K562 (cell line): ENCODE measurements at regions not wholly inside any gene's neighbourhood (a gene's known extent, or its start where the extent isn't known, plus 50 kb on each side); places are given as distances from the start of the nearest gene placed in this dataset.

Source experiments
- ATAC-seq: fragments of 200-7000 bp; cut with Tn5 transposase; 3 replicates; pipeline ENCODE4 v1.9.1; 2020; ENCODE audit warnings: moderate library complexity
- BruUV-seq: library from RNA; stranded (reverse); fragments of 400-500 nt; replicated peaks from 2 replicates; lab custom pipeline; 2021; lab: Mats Ljungman, UMichigan
- CTCF ChIA-PET: fragments of 300-600 bp; formaldehyde crosslinking; extraction: SDS; loops from one replicate; lab custom pipeline; 2021; ENCODE audit warnings: low intra/inter-chr PET ratio; lab: Yijun Ruan, JAX
- POLR2A ChIA-PET: fragments of 300-600, 350-650 bp; sonication (Branson Sonifier 250); formaldehyde crosslinking; extraction: SDS; loops from one replicate; lab custom pipeline; 2021; ENCODE audit warnings: antibody characterized with exemption, inconsistent platforms; lab: Yijun Ruan, JAX
- DNase-seq, 4 experiments: peaks; one replicate each; pipeline versions ENCODE4 v3.0.0 to v3.0.0-alpha.2; 2011 to 2018; ENCODE audit warnings: low spot score in 3 of 4, mixed read lengths in 3 of 4; ENCODE audit errors: extremely low read depth in 1 of 4
- FAIRE-seq: peaks from 2 replicates; lab custom pipeline; 2011; peaks lifted over from hg19 to GRCh38; lab: Jason Lieb, UNC
- H2AFZ ChIP-seq: 2 replicates; pipeline ENCODE4 v1.6.0; 2011; ENCODE audit warnings: low read depth, low read length, control low read depth, inconsistent platforms
- H3K27ac ChIP-seq: fragments of 200-600 bp; 3 replicates; pipeline ENCODE4 v1.8.0; 2011; ENCODE audit warnings: low read depth, mild to moderate bottlenecking, control low read depth, inconsistent platforms, low read length, moderate library complexity, mixed read lengths; ENCODE audit errors: extremely low read depth
- H3K27me3 ChIP-seq, 2 experiments: fragments of 300-600 bp in 1 of 2; 2 replicates in 1 of 2; 3 replicates in 1 of 2; pipeline versions ENCODE4 v1.6.0 to v1.8.0; 2011; ENCODE audit warnings: inconsistent platforms in 2 of 2, low read length in 2 of 2, mild to moderate bottlenecking in 1 of 2, mixed read lengths in 1 of 2, moderate library complexity in 1 of 2; ENCODE audit not compliant: control insufficient read depth in 2 of 2, insufficient read depth in 2 of 2
- H3K36me3 ChIP-seq: fragments of 300-600 bp; 3 replicates; pipeline ENCODE4 v1.8.0; 2011; ENCODE audit warnings: mild to moderate bottlenecking, low read length, inconsistent platforms; ENCODE audit not compliant: control insufficient read depth, insufficient read depth
- H3K4me1 ChIP-seq, 2 experiments: fragments of 200-600 bp in 1 of 2; replicated peaks in 1 of 2; 2 replicates in 1 of 2; 3 replicates in 1 of 2; pipeline versions ENCODE4 v1.5.1 to v1.8.0; 2011; ENCODE audit warnings: inconsistent platforms in 2 of 2, low read length in 2 of 2, mild to moderate bottlenecking in 1 of 2, mixed read lengths in 1 of 2, moderate library complexity in 1 of 2; ENCODE audit not compliant: control insufficient read depth in 2 of 2, insufficient read depth in 2 of 2
- H3K4me2 ChIP-seq: 2 replicates; pipeline ENCODE4 v1.6.1; 2011; ENCODE audit warnings: low read length, control low read depth, inconsistent platforms, mixed read lengths; ENCODE audit not compliant: insufficient read depth
- H3K4me3 ChIP-seq: fragments of 200-600 bp; sonication (generic), shearing (Covaris generic); 2 replicates; pipeline ENCODE4 v1.5.1; 2016; ENCODE audit warnings: control low read depth, inconsistent platforms
- H3K79me2 ChIP-seq: fragments of 200-600 bp; 3 replicates; pipeline ENCODE4 v1.8.0; 2011; ENCODE audit warnings: low read length, inconsistent platforms; ENCODE audit not compliant: control insufficient read depth, insufficient read depth
- H3K9ac ChIP-seq, 2 experiments: 2 replicates each; pipeline versions ENCODE4 v1.6.0 to v1.6.1; 2011; ENCODE audit warnings: low read depth in 2 of 2, low read length in 2 of 2, control low read depth in 1 of 2, inconsistent platforms in 1 of 2, mild to moderate bottlenecking in 1 of 2, mixed read lengths in 1 of 2; ENCODE audit not compliant: insufficient read depth in 1 of 2
- H3K9me1 ChIP-seq: one replicate; pipeline ENCODE4 v1.6.0; 2011; ENCODE audit warnings: inconsistent platforms, mild to moderate bottlenecking, low read length, moderate library complexity; ENCODE audit not compliant: control insufficient read depth, insufficient read depth
- H3K9me3 ChIP-seq: replicated peaks from 2 replicates; pipeline ENCODE4 v1.5.1; 2011; ENCODE audit warnings: low read depth, low read length, inconsistent platforms; ENCODE audit not compliant: control insufficient read depth, insufficient read depth
- H4K20me1 ChIP-seq: replicated peaks from 2 replicates; pipeline ENCODE4 v1.6.1; 2011; ENCODE audit warnings: low read length, inconsistent platforms, mixed read lengths; ENCODE audit not compliant: control insufficient read depth, insufficient read depth
- CAMTA2 ChIP-seq: fragments of 250-450 bp; sonication (Bioruptor Pico); conservative IDR thresholded peaks from 2 replicates; pipeline ENCODE4 v1.5.1; 2022
- CEBPZ ChIP-seq: fragments of 150-350 bp; IDR thresholded peaks from 2 replicates; pipeline ENCODE4 v1.6.1; 2014; ENCODE audit warnings: low read depth, mild to moderate bottlenecking, low read length, borderline replicate concordance
- CGGBP1 ChIP-seq: fragments of 250-450 bp; sonication (Bioruptor Pico); IDR thresholded peaks from 2 replicates; pipeline ENCODE4 v1.9.0; 2021; ENCODE audit warnings: mild to moderate bottlenecking
- CXXC5 ChIP-seq: fragments of 250-450 bp; sonication (Bioruptor Pico); IDR thresholded peaks from 2 replicates; pipeline ENCODE4 v1.8.0; 2022; ENCODE audit warnings: inconsistent platforms, mild to moderate bottlenecking, moderate library complexity
- DACH1 ChIP-seq: fragments of 450-650 bp; IDR thresholded peaks from 2 replicates; pipeline ENCODE4 v1.6.1; 2018; ENCODE audit not compliant: partially characterized antibody
- LEF1 ChIP-seq: fragments of 450-650 bp; IDR thresholded peaks from 2 replicates; pipeline ENCODE4 v1.6.1; 2016; ENCODE audit warnings: mild to moderate bottlenecking
- MXD1 ChIP-seq: fragments of 250-450 bp; sonication (Bioruptor Pico); IDR thresholded peaks from 2 replicates; pipeline ENCODE4 v1.8.0; 2021; ENCODE audit warnings: borderline replicate concordance, mild to moderate bottlenecking, moderate library complexity; ENCODE audit not compliant: poor library complexity, severe bottlenecking
- PHB2 ChIP-seq: fragments of 450-650 bp; IDR thresholded peaks from 2 replicates; pipeline ENCODE4 v1.6.1; 2017; ENCODE audit warnings: low read depth
- TAF15 ChIP-seq: fragments of 200-400 bp; formaldehyde crosslinking; IDR thresholded peaks from 2 replicates; pipeline ENCODE4 v1.6.1; 2017; ENCODE audit warnings: mild to moderate bottlenecking, low read depth, low read length, moderate library complexity
- TRIM28 ChIP-seq: fragments of 450-650 bp; IDR thresholded peaks from 2 replicates; pipeline ENCODE4 v1.6.1; 2017
- YY1 ChIP-seq, 3 experiments: IDR thresholded peaks; 2 replicates each; pipeline ENCODE4 v1.6.1; 2011; ENCODE audit warnings: low read length in 2 of 3, mild to moderate bottlenecking in 2 of 3, moderate library complexity in 2 of 3, borderline replicate concordance in 1 of 3, control low read depth in 1 of 3, low read depth in 1 of 3; ENCODE audit not compliant: insufficient read depth in 3 of 3, insufficient replicate concordance in 2 of 3, control insufficient read depth in 1 of 3, insufficient read length in 1 of 3; ENCODE audit errors: extremely low read depth in 1 of 3
- WGBS: fragments of 100-300 bp; shearing (Covaris generic); methylation state at CpG from one replicate; pipeline ENCODE4 v1.1.6; 2016; ENCODE audit warnings: low coverage, mixed read lengths; ENCODE audit not compliant: insufficient coverage; ENCODE audit errors: missing lambda C conversion rate; 5-methylcytosine and 5-hydroxymethylcytosine counted together
- in situ Hi-C: fragments of 300-500 bp; cut with MboI; formaldehyde crosslinking; loops from 4 replicates; pipeline ENCODE4 v1.15.0; 2018; ENCODE audit warnings: inconsistent platforms, mixed read lengths
- intact Hi-C: fragments of 100-400 bp; cut with micrococcal nuclease; formaldehyde crosslinking; loops from 2 replicates; pipeline ENCODE4 v1.14.2; 2022

- no TSS peak for BruUV-seq
- no peak overlapping the region for H3K9ac ChIP-seq
- intact Hi-C loops (no loop called here), in situ Hi-C loops (no loop called here)
- ChIA-PET CTCF (no interaction called here), POLR2A (interaction anchor here (0.6 kb wide), 1 partner anchor 91 kb away, joined by 3 read pairs; no protein-coding TSS in a partner anchor)
- H3K4me1 ChIP-seq = no peaks in the 10 kb centered on the region
- H3K79me2 ChIP-seq = no peaks in the 10 kb centered on the region
- H3K9me3 ChIP-seq = no peaks in the 10 kb centered on the region
- 0% methylated on average over 4 of the region's 4 CpGs for WGBS
- H3K27me3 ChIP-seq = no peaks in the 10 kb centered on the region
- H4K20me1 ChIP-seq = no peaks in the 10 kb centered on the region
- H3K4me2 ChIP-seq = no peak overlapping the region
- no peaks in the 10 kb centered on the region for H3K36me3 ChIP-seq
- TF ChIP-seq CEBPZ = no peak
- no peak for TF ChIP-seq TRIM28
- TF ChIP-seq PHB2 = no peak
- TF ChIP-seq YY1 (IDR thresholded peaks at IDR 0.05; ENCODE audit: borderline replicate concordance in 1 of 3, control insufficient read depth in 1 of 3, extremely low read depth in 1 of 3, insufficient read depth in 3 of 3, insufficient read length in 1 of 3, insufficient replicate concordance in 2 of 3, low read depth in 1 of 3, low read length in 2 of 3) = no peak
- no peak for TF ChIP-seq MXD1 (CRISPR knock-in tag)
- TF ChIP-seq CXXC5 (CRISPR knock-in tag) = no peak
- TF ChIP-seq LEF1 = no peak
- TF ChIP-seq CAMTA2 (CRISPR knock-in tag) = no peak
- no peak for TF ChIP-seq DACH1
- TF ChIP-seq TAF15 = no peak
- no peak for TF ChIP-seq CGGBP1 (CRISPR knock-in tag)
- ATAC-seq (no peak), DNase-seq (no peak), FAIRE-seq (no peak)
- H3K9me1 ChIP-seq = no peaks in the 10 kb centered on the region
- H2AFZ ChIP-seq = no peak overlapping the region
- no peak overlapping the region for H3K4me3 ChIP-seq
- no peak overlapping the region for H3K27ac ChIP-seq
Observed at GRCh38 chr4:27115221-27115620, 254.6 kb downstream of the STIM2 start.
